Right lobe of liver (tissue), 6 donors: ENCODE measurements at regions not wholly inside any gene's neighbourhood (a gene's known extent, or its start where the extent isn't known, plus 50 kb on each side); places are given as distances from the start of the nearest gene placed in this dataset.

Source experiments
- ATAC-seq, 4 donors: fragments of 200-7000 bp; cut with Tn5 transposase; one replicate each; pipeline ENCODE4 v1.9.1; 2020; ENCODE audit warnings: mild to moderate bottlenecking in 4 of 4, moderate library complexity in 4 of 4
- DNase-seq, 3 donors: peaks; one replicate each; pipeline ENCODE4 v3.0.0-alpha.2; 2020
- H3K27ac ChIP-seq, 3 donors: fragments of 200-600 bp; one replicate each; pipeline ENCODE4 v1.8.0; 2022
- H3K27me3 ChIP-seq, 2 donors: fragments of 200-600 bp; one replicate each; pipeline ENCODE4 v1.8.0; 2022
- H3K36me3 ChIP-seq, 4 donors: fragments of 200-600 bp; sonication (generic) in 1 of 4; one replicate each; pipeline versions ENCODE4 v1.5.1 to v1.8.0; 2017 to 2022; ENCODE audit warnings: control low read depth in 1 of 4
- H3K4me1 ChIP-seq, 4 donors: fragments of 200-600 bp; sonication (generic) in 1 of 4; one replicate each; pipeline versions ENCODE4 v1.5.1 to v1.8.0; 2017 to 2022; ENCODE audit warnings: control low read depth in 1 of 4
- H3K4me3 ChIP-seq, 3 donors: fragments of 200-600 bp; one replicate each; pipeline ENCODE4 v1.8.0; 2022
- H3K9me3 ChIP-seq, 4 donors: fragments of 200-600 bp; sonication (generic) in 1 of 4; one replicate each; pipeline versions ENCODE4 v1.5.1 to v1.8.0; 2017 to 2022; ENCODE audit warnings: control low read depth in 1 of 4
- CTCF ChIP-seq, 4 donors: fragments of 200-600 bp in 3 of 4; fragments of 450-650 bp in 1 of 4; IDR thresholded peaks; one replicate each; pipeline versions ENCODE4 v1.5.1 to v1.8.0; 2016 to 2022; ENCODE audit warnings: antibody characterized with exemption in 4 of 4, mild to moderate bottlenecking in 2 of 4
- POLR2A ChIP-seq: fragments of 450-650 bp; IDR thresholded peaks from one replicate; pipeline ENCODE4 v1.6.1; 2017; ENCODE audit warnings: antibody characterized with exemption, mild to moderate bottlenecking
- WGBS: methylation state at CpG from one replicate; pipeline ENCODE4 v1.1.6; 2018; ENCODE audit warnings: low coverage, low lambda C conversion rate; ENCODE audit not compliant: insufficient coverage; ENCODE audit errors: missing lambda C conversion rate; 5-methylcytosine and 5-hydroxymethylcytosine counted together
- intact Hi-C, 2 donors: fragments of 100-400 bp; cut with DNase I; formaldehyde crosslinking; loops; one replicate each; pipeline versions ENCODE4 v1.11.2 to v1.14.1; 2022
- donor health status: DM: no; HTN: yes; CAD: no.
- donor health status: DM: no; HTN: no; CAD: no.
- donor health status: DM: no; HTN: no; CAD: no.
- donor health status: DM: no; HTN: yes; CAD: no.
- donor health status: DM: no; HTN: yes; CAD: no.

- Histone ChIP-seq H3K4me3 (no peak overlapping the region), H3K9me3 (no peaks in the 10 kb centered on the region), H3K27me3 (no peaks in the 10 kb centered on the region), H3K36me3 (no peaks in the 10 kb centered on the region), H3K4me1 (no peaks in the 10 kb centered on the region), H3K27ac (no peak overlapping the region)
- intact Hi-C loops = no loop called here
- no peak for TF ChIP-seq POLR2A
- TF ChIP-seq CTCF (IDR thresholded peaks at IDR 0.05) = no peak
- DNase-seq (no peak), ATAC-seq (no peak)
- WGBS = 60% methylated on average over 1 of the region's 3 CpGs
These were observed 132.8 kb upstream of the CPEB4 start for GRCh38 chr5:173755319-173755718.

GRCh38 chr5:173757403-173758209, 130.5 kb upstream of the CPEB4 start:
- TF ChIP-seq CTCF (IDR thresholded peaks at IDR 0.05) = no peak
- TF ChIP-seq POLR2A = no peak
- no peaks in the 10 kb centered on the region for H3K36me3 ChIP-seq
- 90% methylated on average over 11 of the region's 12 CpGs for WGBS
- peaks cover 0 to 6% (median 0%) of the 10 kb centered on the region in 4 donors for H3K4me1 ChIP-seq
- intact Hi-C loops = no loop called here
- DNase-seq (no peak), ATAC-seq (no peak)
- H3K27me3 ChIP-seq = no peaks in the 10 kb centered on the region
- no peak overlapping the region for H3K4me3 ChIP-seq
- H3K9me3 ChIP-seq = no peaks in the 10 kb centered on the region
- H3K27ac ChIP-seq = no peak overlapping the region

- Histone ChIP-seq H3K4me3 (no peak overlapping the region), H3K9me3 (no peaks in the 10 kb centered on the region), H3K36me3 (no peaks in the 10 kb centered on the region), H3K27ac (no peak overlapping the region), H3K27me3 (no peaks in the 10 kb centered on the region), H3K4me1 (peaks cover 0 to 16% (median 0%) of the 10 kb centered on the region in 4 donors)
- no peak for ATAC-seq
- 79% methylated on average over 2 of the region's 3 CpGs for whole genome bisulfite sequencing
- intact Hi-C loops = no loop called here
- TF ChIP-seq POLR2A (no peak), CTCF (IDR thresholded peaks at IDR 0.05) (no peak)
- DNase-seq = no peak
These were observed 129.5 kb upstream of the CPEB4 start for GRCh38 chr5:173758676-173759075.

GRCh38 chr5:173759691-173760090, 128.5 kb upstream of the CPEB4 start:
- 97% methylated on average over 6 of the region's 8 CpGs for WGBS
- no peak for DNase-seq
- peaks cover 0 to 27% (median 4%) of the 10 kb centered on the region in 4 donors for H3K4me1 ChIP-seq

More at GRCh38 chr5:173759691-173760090, 128.5 kb upstream of the CPEB4 start:
- H3K9me3 ChIP-seq = no peaks in the 10 kb centered on the region
- H3K27me3 ChIP-seq = no peaks in the 10 kb centered on the region
- no peak overlapping the region for H3K27ac ChIP-seq
- TF ChIP-seq CTCF (IDR thresholded peaks at IDR 0.05) (no peak), POLR2A (no peak)
- H3K4me3 ChIP-seq = no peak overlapping the region
- no peak for ATAC-seq
- intact Hi-C loops = no loop called here
- no peaks in the 10 kb centered on the region for H3K36me3 ChIP-seq
